ENCODE measurements at regions not wholly inside any gene's neighbourhood (a gene's known extent, or its start where the extent isn't known, plus 50 kb on each side); places are given as distances from the start of the nearest gene placed in this dataset.

DNA sequence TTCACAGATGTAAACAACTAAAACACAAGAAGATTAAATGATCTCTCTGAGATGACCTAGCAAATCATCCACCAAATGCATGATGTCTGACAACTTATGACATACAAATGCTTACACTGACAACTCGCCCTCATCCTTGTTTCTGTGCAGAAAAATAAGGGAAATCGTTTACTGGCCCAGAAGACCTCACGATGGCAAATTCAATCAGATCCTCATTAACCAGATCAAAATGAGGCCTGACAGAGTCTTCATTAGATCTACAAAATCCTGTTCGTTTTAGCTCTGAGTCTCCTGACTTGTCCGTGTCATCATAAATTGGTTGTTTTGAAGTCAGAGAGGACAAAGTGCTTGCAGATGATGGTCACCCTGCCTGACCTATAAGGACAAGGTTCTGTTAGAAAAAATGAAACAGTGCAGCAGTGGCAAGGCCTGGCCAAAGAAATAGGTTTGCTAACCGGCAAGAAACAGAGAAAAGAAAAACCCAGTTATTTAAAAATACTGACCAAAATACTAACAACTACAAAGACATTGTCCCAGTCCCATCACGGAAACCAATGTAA, 109.5 kb downstream of the BTG1 start:
- TF ChIP-seq, protein P1, sequence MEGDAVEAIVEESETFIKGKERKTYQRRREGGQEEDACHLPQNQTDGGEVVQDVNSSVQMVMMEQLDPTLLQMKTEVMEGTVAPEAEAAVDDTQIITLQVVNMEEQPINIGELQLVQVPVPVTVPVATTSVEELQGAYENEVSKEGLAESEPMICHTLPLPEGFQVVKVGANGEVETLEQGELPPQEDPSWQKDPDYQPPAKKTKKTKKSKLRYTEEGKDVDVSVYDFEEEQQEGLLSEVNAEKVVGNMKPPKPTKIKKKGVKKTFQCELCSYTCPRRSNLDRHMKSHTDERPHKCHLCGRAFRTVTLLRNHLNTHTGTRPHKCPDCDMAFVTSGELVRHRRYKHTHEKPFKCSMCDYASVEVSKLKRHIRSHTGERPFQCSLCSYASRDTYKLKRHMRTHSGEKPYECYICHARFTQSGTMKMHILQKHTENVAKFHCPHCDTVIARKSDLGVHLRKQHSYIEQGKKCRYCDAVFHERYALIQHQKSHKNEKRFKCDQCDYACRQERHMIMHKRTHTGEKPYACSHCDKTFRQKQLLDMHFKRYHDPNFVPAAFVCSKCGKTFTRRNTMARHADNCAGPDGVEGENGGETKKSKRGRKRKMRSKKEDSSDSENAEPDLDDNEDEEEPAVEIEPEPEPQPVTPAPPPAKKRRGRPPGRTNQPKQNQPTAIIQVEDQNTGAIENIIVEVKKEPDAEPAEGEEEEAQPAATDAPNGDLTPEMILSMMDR (conservative IDR thresholded peaks at IDR 0.05), result no peak
- TF ChIP-seq ZFX (IDR thresholded peaks at IDR 0.05), result no peak
